MCF 10A (cell line): ENCODE measurements at regions not wholly inside any gene's neighbourhood (a gene's known extent, or its start where the extent isn't known, plus 50 kb on each side); places are given as distances from the start of the nearest gene placed in this dataset.

ENCODE experiments used
- BruUV-seq: library from RNA; stranded (reverse); fragments of 400-500 nt; replicated peaks from 2 replicates; lab custom pipeline; 2021; lab: Mats Ljungman, UMichigan
- CTCF ChIA-PET: fragments of 300-600 bp; sonication (Branson Sonifier 250); formaldehyde crosslinking; extraction: SDS; loops from one replicate; lab custom pipeline; 2021; ENCODE audit warnings: antibody characterized with exemption, inconsistent platforms; lab: Yijun Ruan, JAX
- POLR2A ChIA-PET: fragments of 300-600, 350-650 bp; sonication (Branson Sonifier 250); formaldehyde crosslinking; extraction: SDS; loops from one replicate; lab custom pipeline; 2020; ENCODE audit warnings: antibody characterized with exemption, inconsistent platforms; lab: Yijun Ruan, JAX
- DNase-seq: peaks from one replicate; pipeline ENCODE4 v3.0.0-alpha.2; 2018; ENCODE audit not compliant: unreplicated experiment
- H3K27ac Mint-ChIP-seq: one replicate; pipeline ENCODE4 v1.8.0; 2022; ENCODE audit warnings: mild to moderate bottlenecking, low read depth, mixed read lengths; ENCODE audit not compliant: unreplicated experiment
- H3K27me3 Mint-ChIP-seq: one replicate; pipeline ENCODE4 v1.8.0; 2022; ENCODE audit warnings: mixed read lengths; ENCODE audit not compliant: insufficient read depth, unreplicated experiment
- H3K36me3 Mint-ChIP-seq: one replicate; pipeline ENCODE4 v1.8.0; 2022; ENCODE audit warnings: mild to moderate bottlenecking, moderate library complexity, mixed read lengths; ENCODE audit not compliant: insufficient read depth, unreplicated experiment
- H3K4me1 Mint-ChIP-seq: one replicate; pipeline ENCODE4 v1.8.0; 2022; ENCODE audit warnings: mixed read lengths; ENCODE audit not compliant: insufficient read depth, unreplicated experiment
- H3K4me3 Mint-ChIP-seq: one replicate; pipeline ENCODE4 v1.8.0; 2022; ENCODE audit warnings: mild to moderate bottlenecking, moderate library complexity, mixed read lengths; ENCODE audit not compliant: unreplicated experiment
- H3K9me3 Mint-ChIP-seq: one replicate; pipeline ENCODE4 v1.8.0; 2022; ENCODE audit warnings: mixed read lengths; ENCODE audit not compliant: unreplicated experiment
- CTCF ChIP-seq: fragments of 200-600 bp; IDR thresholded peaks from one replicate; pipeline ENCODE4 v1.8.0; 2022; ENCODE audit warnings: antibody characterized with exemption, mild to moderate bottlenecking; ENCODE audit not compliant: unreplicated experiment
- intact Hi-C: fragments of 100-400 bp; cut with micrococcal nuclease; formaldehyde crosslinking; loops from 2 replicates; pipeline ENCODE4 v1.14.1; 2022

- ChIA-PET CTCF (interaction anchor here (0.6 to 0.7 kb wide), 2 partner anchors 9 to 12 kb away, joined by 3 read pairs; no protein-coding TSS in a partner anchor), POLR2A (interaction anchor here (0.7 kb wide), 1 partner anchor 63 kb away, joined by 3 read pairs; no protein-coding TSS in a partner anchor)
- Mint-ChIP-seq H3K27me3 (no peaks in the 10 kb centered on the region), H3K4me1 (peaks cover 26% of the 10 kb centered on the region), H3K9me3 (no peaks in the 10 kb centered on the region), H3K36me3 (no peaks in the 10 kb centered on the region), H3K4me3 (no peak overlapping the region), H3K27ac (peak overlapping the region; percentile 40)
- intact Hi-C loops = no loop called here
- DNase-seq = peak; percentile 80
- no peak for TF ChIP-seq CTCF
- no TSS peak for BruUV-seq
These were observed 665.7 kb downstream of the MRPL39 start for GRCh38 chr21:24941316-24942185.

GRCh38 chr21:24939291-24939690, 668.0 kb downstream of the MRPL39 start:
- H3K36me3 Mint-ChIP-seq = no peaks in the 10 kb centered on the region
- no peak overlapping the region for H3K4me3 Mint-ChIP-seq
- DNase-seq = peak; percentile 81

GRCh38 chr21:24938573-24938972, 668.7 kb downstream of the MRPL39 start:
- intact Hi-C loops = no loop called here
- Mint-ChIP-seq H3K27ac (no peak overlapping the region), H3K4me3 (no peak overlapping the region), H3K36me3 (no peaks in the 10 kb centered on the region), H3K4me1 (peaks cover 26% of the 10 kb centered on the region), H3K9me3 (no peaks in the 10 kb centered on the region), H3K27me3 (no peaks in the 10 kb centered on the region)
- peak; percentile 48 for DNase-seq
- no TSS peak for BruUV-seq
- ChIA-PET POLR2A (interaction anchor here (1.4 kb wide), 1 partner anchor 36 kb away, joined by 3 read pairs; no protein-coding TSS in a partner anchor), CTCF (interaction anchor here (0.6 kb wide), 1 partner anchor 1085 kb away, joined by 3 read pairs; no protein-coding TSS in a partner anchor)
- no peak for TF ChIP-seq CTCF

More at GRCh38 chr21:24939291-24939690, 668.0 kb downstream of the MRPL39 start:
- Mint-ChIP-seq H3K9me3 (no peaks in the 10 kb centered on the region), H3K27ac (no peak overlapping the region), H3K27me3 (no peaks in the 10 kb centered on the region), H3K4me1 (peaks cover 26% of the 10 kb centered on the region)
- BruUV-seq = no TSS peak
- POLR2A ChIA-PET = interaction anchor here (1.4 kb wide), 1 partner anchor 37 kb away, joined by 3 read pairs; no protein-coding TSS in a partner anchor
- intact Hi-C loops = no loop called here
- TF ChIP-seq CTCF = no peak
- CTCF ChIA-PET = no interaction called here

- no peak for DNase-seq
- Mint-ChIP-seq H3K27me3 (no peaks in the 10 kb centered on the region), H3K27ac (no peak overlapping the region), H3K9me3 (no peaks in the 10 kb centered on the region), H3K4me3 (no peak overlapping the region), H3K36me3 (no peaks in the 10 kb centered on the region), H3K4me1 (peaks cover 16% of the 10 kb centered on the region)
- POLR2A ChIA-PET = no interaction called here
- BruUV-seq = no TSS peak
- CTCF ChIA-PET = no interaction called here
- intact Hi-C loops = no loop called here
- no peak for TF ChIP-seq CTCF
These were observed 671.3 kb downstream of the MRPL39 start for GRCh38 chr21:24935991-24936390.
